Natural killer cell (primary cell): ENCODE measurements at regions not wholly inside any gene's neighbourhood (a gene's known extent, or its start where the extent isn't known, plus 50 kb on each side); places are given as distances from the start of the nearest gene placed in this dataset.

Experiments
- ATAC-seq, 3 donors: fragments of 150-1000 bp in 2 of 3; fragments of 200-7000 bp in 1 of 3; cut with Tn5 transposase; 1 replicate in 1 of 3; 2 replicates in 2 of 3; pipeline ENCODE4 v1.10.0; 2021; ENCODE audit warnings: mild to moderate bottlenecking in 2 of 3, moderate library complexity in 2 of 3
- DNase-seq, 2 donors: peaks; one replicate each; pipeline versions ENCODE4 v3.0.0 to v3.0.0-alpha.2; 2013 to 2021; ENCODE audit warnings: mixed read lengths in 1 of 2
- H3K27ac ChIP-seq: one replicate; pipeline ENCODE4 v1.5.1; 2013; ENCODE audit warnings: mild to moderate bottlenecking, low read length
- H3K27me3 ChIP-seq: one replicate; pipeline ENCODE4 v1.6.1; 2013; ENCODE audit warnings: low read length; ENCODE audit not compliant: control insufficient read depth, insufficient read depth
- H3K36me3 ChIP-seq: one replicate; pipeline ENCODE4 v1.6.1; 2013; ENCODE audit warnings: low read length; ENCODE audit not compliant: control insufficient read depth, insufficient read depth
- H3K4me1 ChIP-seq: one replicate; pipeline ENCODE4 v1.6.1; 2013; ENCODE audit warnings: low read length; ENCODE audit not compliant: control insufficient read depth, insufficient read depth
- H3K4me3 ChIP-seq: one replicate; pipeline ENCODE4 v1.5.1; 2013; ENCODE audit warnings: low read length
- H3K9me3 ChIP-seq: one replicate; pipeline ENCODE4 v1.6.1; 2013; ENCODE audit warnings: low read length; ENCODE audit not compliant: control insufficient read depth, insufficient read depth
- H3K27ac Mint-ChIP-seq, 2 donors: one replicate each; pipeline ENCODE4 v1.8.0; 2022; ENCODE audit warnings: mild to moderate bottlenecking in 2 of 2, mixed read lengths in 2 of 2, moderate library complexity in 1 of 2
- H3K27me3 Mint-ChIP-seq, 2 donors: one replicate each; pipeline ENCODE4 v1.8.0; 2022; ENCODE audit warnings: low read depth in 2 of 2, mixed read lengths in 2 of 2
- H3K36me3 Mint-ChIP-seq: one replicate; pipeline ENCODE4 v1.8.0; 2022; ENCODE audit warnings: mixed read lengths
- H3K4me1 Mint-ChIP-seq, 2 donors: one replicate each; pipeline ENCODE4 v1.8.0; 2022; ENCODE audit warnings: mixed read lengths in 2 of 2
- H3K4me3 Mint-ChIP-seq: one replicate; pipeline ENCODE4 v1.8.0; 2022; ENCODE audit warnings: mild to moderate bottlenecking, moderate library complexity, mixed read lengths
- H3K9me3 Mint-ChIP-seq, 2 donors: one replicate each; pipeline ENCODE4 v1.8.0; 2022; ENCODE audit warnings: mixed read lengths in 2 of 2
- CTCF ChIP-seq: fragments of 200-600 bp; IDR thresholded peaks from one replicate; pipeline ENCODE4 v1.8.0; 2022; ENCODE audit warnings: antibody characterized with exemption
- whole genome bisulfite sequencing: methylation state at CpG from one replicate; pipeline ENCODE4 v1.1.7; 2013; ENCODE audit warnings: missing lambda C conversion rate; ENCODE audit not compliant: insufficient coverage; 5-methylcytosine and 5-hydroxymethylcytosine counted together
- intact Hi-C: fragments of 100-400 bp; cut with micrococcal nuclease; formaldehyde crosslinking; loops from one replicate; pipeline ENCODE4 v1.14.2; 2022

- Histone ChIP-seq H3K27me3 (no peaks in the 10 kb centered on the region), H3K9me3 (no peaks in the 10 kb centered on the region), H3K36me3 (no peaks in the 10 kb centered on the region), H3K4me3 (no peak overlapping the region), H3K27ac (no peak overlapping the region), H3K4me1 (no peaks in the 10 kb centered on the region)
- H3K4me3 Mint-ChIP-seq: no peak overlapping the region
- WGBS: no CpG with 5 or more reads among the region's 2 CpGs
- ATAC-seq (no peak), DNase-seq (no peak)
- no peaks in the 10 kb centered on the region for H3K4me1 Mint-ChIP-seq
- no peaks in the 10 kb centered on the region for H3K27me3 Mint-ChIP-seq
- H3K36me3 Mint-ChIP-seq: no peaks in the 10 kb centered on the region
- H3K27ac Mint-ChIP-seq: no peak overlapping the region
- TF ChIP-seq CTCF: no peak
- intact Hi-C loops: no loop called here
- peaks cover 7 to 8% of the 10 kb centered on the region in 2 donors for H3K9me3 Mint-ChIP-seq
Observed at GRCh38 chr7:85475476-85475875, 288.6 kb upstream of the SEMA3D start.

GRCh38 chr7:85475071-85475470 is 288.2 kb upstream of the SEMA3D start:
- ATAC-seq: no peak
- Mint-ChIP-seq H3K27ac (no peak overlapping the region), H3K36me3 (no peaks in the 10 kb centered on the region), H3K4me3 (no peak overlapping the region), H3K4me1 (no peaks in the 10 kb centered on the region), H3K9me3 (peaks cover 5 to 8% of the 10 kb centered on the region in 2 donors), H3K27me3 (no peaks in the 10 kb centered on the region)
- Histone ChIP-seq H3K36me3 (no peaks in the 10 kb centered on the region), H3K4me1 (no peaks in the 10 kb centered on the region), H3K27me3 (no peaks in the 10 kb centered on the region), H3K27ac (no peak overlapping the region), H3K4me3 (no peak overlapping the region), H3K9me3 (no peaks in the 10 kb centered on the region)
- 92% methylated on average over 3 of the region's 5 CpGs for WGBS
- intact Hi-C loops: no loop called here
- no peak for TF ChIP-seq CTCF
- no peak for DNase-seq

GRCh38 chr7:85474234-85474633 is 287.4 kb upstream of the SEMA3D start:
- DNase-seq (no peak), ATAC-seq (no peak)
- Histone ChIP-seq H3K4me1 (no peaks in the 10 kb centered on the region), H3K27me3 (no peaks in the 10 kb centered on the region), H3K4me3 (no peak overlapping the region), H3K27ac (no peak overlapping the region), H3K9me3 (no peaks in the 10 kb centered on the region), H3K36me3 (no peaks in the 10 kb centered on the region)
- Mint-ChIP-seq H3K27ac (no peak overlapping the region), H3K27me3 (no peaks in the 10 kb centered on the region), H3K4me3 (no peak overlapping the region), H3K4me1 (no peaks in the 10 kb centered on the region), H3K36me3 (no peaks in the 10 kb centered on the region), H3K9me3 (peaks cover 2 to 8% of the 10 kb centered on the region in 2 donors)
- 53% methylated on average over 2 of the region's 2 CpGs for WGBS
- intact Hi-C loops: no loop called here
- TF ChIP-seq CTCF: no peak

- H3K36me3 ChIP-seq: no peaks in the 10 kb centered on the region
- ATAC-seq (no peak), DNase-seq (no peak)
- intact Hi-C loops: no loop called here
- H3K4me3 ChIP-seq: no peak overlapping the region
- H3K27me3 ChIP-seq: no peaks in the 10 kb centered on the region
- no peaks in the 10 kb centered on the region for H3K27me3 Mint-ChIP-seq
- TF ChIP-seq CTCF: no peak
- H3K4me1 Mint-ChIP-seq: no peaks in the 10 kb centered on the region
- H3K9me3 Mint-ChIP-seq: peaks cover 5 to 8% of the 10 kb centered on the region in 2 donors
- H3K9me3 ChIP-seq: no peaks in the 10 kb centered on the region
- no peak overlapping the region for H3K27ac Mint-ChIP-seq
- H3K36me3 Mint-ChIP-seq: no peaks in the 10 kb centered on the region
- WGBS: 2% methylated on average over 3 of the region's 3 CpGs
- H3K4me3 Mint-ChIP-seq: no peak overlapping the region
- no peaks in the 10 kb centered on the region for H3K4me1 ChIP-seq
- H3K27ac ChIP-seq: no peak overlapping the region
Observed at GRCh38 chr7:85471740-85472139, 284.9 kb upstream of the SEMA3D start.
